GM19463 (cell line): ENCODE measurements at regions not wholly inside any gene's neighbourhood (a gene's known extent, or its start where the extent isn't known, plus 50 kb on each side); places are given as distances from the start of the nearest gene placed in this dataset.
"Not testable (repeated sequence)": the region's sequence is repeated elsewhere in the genome, so short reads cannot be mapped to it uniquely, and the experiment has no call there.

Source experiments
- ATAC-seq: cut with Tn5 transposase; IDR thresholded peaks from one replicate; pipeline ENCODE4 v1.9.1; 2021; ENCODE audit warnings: mild to moderate bottlenecking, moderate library complexity; ENCODE audit not compliant: unreplicated experiment

GRCh38 chr13:68987585-68987984, 1120.0 kb upstream of the ATXN8OS start:
- no peak for ATAC-seq

- no peak for ATAC-seq
Measured at GRCh38 chr13:68984688-68985319, 1122.8 kb upstream of the ATXN8OS start.

- no peak for ATAC-seq
Measured at GRCh38 chr13:68982961-68983619, 1124.5 kb upstream of the ATXN8OS start.

GRCh38 chr13:68976287-68976686, 1131.3 kb upstream of the ATXN8OS start:
- ATAC-seq: no peak

GRCh38 chr13:68970532-68970931, 1137.1 kb upstream of the ATXN8OS start:
- ATAC-seq: no peak

GRCh38 chr13:68948586-68948985, 1159.0 kb upstream of the ATXN8OS start:
- no peak for ATAC-seq

- no peak for ATAC-seq
Measured at GRCh38 chr13:68944272-68944671, 1163.4 kb upstream of the ATXN8OS start.

- no peak for ATAC-seq
Measured at GRCh38 chr13:68940049-68940448, 1167.6 kb upstream of the ATXN8OS start.

GRCh38 chr13:68938639-68939038, 1169.0 kb upstream of the ATXN8OS start:
- ATAC-seq: no peak

GRCh38 chr13:68929075-68929745, 1178.4 kb upstream of the ATXN8OS start:
- no peak for ATAC-seq

- no peak for ATAC-seq
Measured at GRCh38 chr13:68927387-68928026, 1180.1 kb upstream of the ATXN8OS start.

- ATAC-seq: no peak
Measured at GRCh38 chr13:68923995-68924394, 1183.6 kb upstream of the ATXN8OS start.

GRCh38 chr13:68908879-68909278, 1198.7 kb upstream of the ATXN8OS start:
- ATAC-seq: no peak

GRCh38 chr13:68905186-68905585, 1202.4 kb upstream of the ATXN8OS start:
- no peak for ATAC-seq

- ATAC-seq: no peak
Measured at GRCh38 chr13:68897331-68897928, 1210.2 kb upstream of the ATXN8OS start.

- no peak for ATAC-seq
Measured at GRCh38 chr13:68895696-68896095, 1211.9 kb upstream of the ATXN8OS start.

- not testable (repeated sequence) for ATAC-seq
Measured at GRCh38 chr13:68893721-68894120, 1213.9 kb upstream of the ATXN8OS start.

- ATAC-seq: not testable (repeated sequence)
Measured at GRCh38 chr13:68892596-68892995, 1215.0 kb upstream of the ATXN8OS start.

- not testable (repeated sequence) for ATAC-seq
Measured at GRCh38 chr13:68890101-68890500, 1217.5 kb upstream of the ATXN8OS start.

GRCh38 chr13:68888832-68889231, 1218.8 kb upstream of the ATXN8OS start:
- no peak for ATAC-seq

- ATAC-seq: no peak
Measured at GRCh38 chr13:68872338-68872737, 1235.3 kb upstream of the ATXN8OS start.
